Body of pancreas (tissue), 4 donors: ENCODE measurements at regions not wholly inside any gene's neighbourhood (a gene's known extent, or its start where the extent isn't known, plus 50 kb on each side); places are given as distances from the start of the nearest gene placed in this dataset.

Source experiments
- ATAC-seq: fragments of 150-250 bp; one replicate; pipeline ENCODE4 v1.9.1; 2016
- DNase-seq, 4 donors: peaks; one replicate each; pipeline ENCODE4 v3.0.0-alpha.2; 2019
- H3K27ac ChIP-seq, 4 donors: fragments of 200-600 bp; sonication (generic); 1 replicate in 3 of 4; 2 replicates in 1 of 4; pipeline versions ENCODE4 v1.5.1 to v1.6.1; 2016 to 2019; ENCODE audit warnings: mild to moderate bottlenecking in 1 of 4, mixed read lengths in 1 of 4, moderate library complexity in 1 of 4
- H3K27me3 ChIP-seq, 2 donors: fragments of 200-600 bp; sonication (generic); one replicate each; pipeline ENCODE4 v1.6.0; 2016; ENCODE audit warnings: mild to moderate bottlenecking in 1 of 2
- H3K36me3 ChIP-seq, 2 donors: fragments of 200-600 bp; sonication (generic); replicated peaks in 1 of 2; 2 replicates each; pipeline ENCODE4 v1.5.1; 2016; ENCODE audit warnings: low read depth in 2 of 2; ENCODE audit not compliant: insufficient read depth in 1 of 2
- H3K4me1 ChIP-seq: fragments of 200-600 bp; sonication (generic); one replicate; pipeline ENCODE4 v1.6.0; 2016
- H3K4me3 ChIP-seq, 2 donors: fragments of 200-600 bp; sonication (generic); 1 replicate in 1 of 2; 2 replicates in 1 of 2; pipeline ENCODE4 v1.5.1; 2016 to 2019
- H3K9me3 ChIP-seq, 3 donors: fragments of 200-600 bp; sonication (generic); 1 replicate in 2 of 3; 2 replicates in 1 of 3; pipeline ENCODE4 v1.5.1; 2016
- CTCF ChIP-seq, 7 experiments: fragments of 450-650 bp in 4 of 7; fragments of 200-600 bp in 3 of 7; sonication (generic) in 3 of 7; IDR thresholded peaks; one replicate each; pipeline ENCODE4 v1.5.1; 2016 to 2019; ENCODE audit warnings: antibody characterized with exemption in 7 of 7
- POLR2A ChIP-seq, 3 donors: fragments of 450-650 bp; IDR thresholded peaks; one replicate each; pipeline ENCODE4 v1.6.1; 2016; ENCODE audit warnings: antibody characterized with exemption in 3 of 3, mild to moderate bottlenecking in 2 of 3
- WGBS, 2 donors: methylation state at CpG; one replicate each; pipeline ENCODE4 v1.1.5; 2017; 5-methylcytosine and 5-hydroxymethylcytosine counted together
- intact Hi-C: fragments of 100-400 bp; cut with DNase I; formaldehyde crosslinking; loops from one replicate; pipeline ENCODE4 v1.15.1; 2023

DNA sequence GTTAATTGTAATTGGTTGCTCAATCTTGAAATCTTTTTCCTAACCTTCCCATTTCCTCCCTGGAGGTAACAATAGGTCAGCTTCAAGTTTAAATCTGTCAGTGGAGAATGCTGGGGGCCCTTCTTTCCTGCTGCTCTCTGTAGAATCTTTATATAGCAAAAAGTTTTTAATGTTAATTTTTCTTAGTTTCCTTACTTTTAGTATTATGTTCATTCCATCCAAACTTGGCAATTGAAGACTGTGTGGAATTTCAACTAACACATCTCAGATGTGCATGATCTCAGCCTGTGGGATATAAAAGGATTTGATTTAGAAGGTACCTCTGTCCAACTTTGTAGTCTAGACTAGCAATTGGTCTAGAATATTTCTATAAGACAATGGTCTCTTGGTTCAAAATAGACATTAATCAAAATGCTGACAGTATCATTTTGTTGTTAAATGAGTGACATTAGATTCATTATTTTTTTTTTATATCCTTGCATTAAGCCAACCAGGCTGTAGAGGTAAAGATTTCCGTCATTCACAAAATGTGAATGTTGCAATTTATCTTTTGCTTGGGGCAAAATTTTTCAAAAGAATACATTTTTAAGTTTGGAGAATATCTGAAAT, 100.4 kb upstream of the SEMA3A start:
- Histone ChIP-seq H3K4me1 (no peaks in the 10 kb centered on the region), H3K36me3 (no peaks in the 10 kb centered on the region), H3K27me3 (no peaks in the 10 kb centered on the region), H3K27ac (no peak overlapping the region), H3K4me3 (no peak overlapping the region), H3K9me3 (no peaks in the 10 kb centered on the region)
- WGBS, 2 donors: 78 to 83% methylated on average over 1 of the region's 1 CpG
- intact Hi-C loops: no loop called here
- TF ChIP-seq CTCF (IDR thresholded peaks at IDR 0.05) (no peak), POLR2A (IDR thresholded peaks at IDR 0.05) (no peak)
- no peak for ATAC-seq
- no peak for DNase-seq

GRCh38 chr7:84294391-84294790, 99.8 kb upstream of the SEMA3A start:
- H3K27ac ChIP-seq: no peak overlapping the region
- no peaks in the 10 kb centered on the region for H3K4me1 ChIP-seq
- TF ChIP-seq POLR2A (IDR thresholded peaks at IDR 0.05) (no peak), CTCF (IDR thresholded peaks at IDR 0.05) (no peak)
- intact Hi-C loops: no loop called here
- no peak overlapping the region for H3K4me3 ChIP-seq
- WGBS, 2 donors: 91 to 96% methylated on average over 2 of the region's 2 CpGs
- H3K36me3 ChIP-seq: no peaks in the 10 kb centered on the region
- no peaks in the 10 kb centered on the region for H3K27me3 ChIP-seq
- H3K9me3 ChIP-seq: no peaks in the 10 kb centered on the region
- ATAC-seq (no peak), DNase-seq (no peak)

- no peak for DNase-seq
- Histone ChIP-seq H3K4me3 (no peak overlapping the region), H3K27me3 (no peaks in the 10 kb centered on the region), H3K36me3 (no peaks in the 10 kb centered on the region), H3K4me1 (no peaks in the 10 kb centered on the region), H3K27ac (no peak overlapping the region), H3K9me3 (no peaks in the 10 kb centered on the region)
- no peak for ATAC-seq
- 47 to 50% methylated on average over 2 of the region's 2 CpGs for WGBS, 2 donors
- TF ChIP-seq POLR2A (IDR thresholded peaks at IDR 0.05) (no peak), CTCF (IDR thresholded peaks at IDR 0.05) (no peak)
- intact Hi-C loops: no loop called here
Measured at GRCh38 chr7:84291756-84292155, 97.2 kb upstream of the SEMA3A start.

DNA sequence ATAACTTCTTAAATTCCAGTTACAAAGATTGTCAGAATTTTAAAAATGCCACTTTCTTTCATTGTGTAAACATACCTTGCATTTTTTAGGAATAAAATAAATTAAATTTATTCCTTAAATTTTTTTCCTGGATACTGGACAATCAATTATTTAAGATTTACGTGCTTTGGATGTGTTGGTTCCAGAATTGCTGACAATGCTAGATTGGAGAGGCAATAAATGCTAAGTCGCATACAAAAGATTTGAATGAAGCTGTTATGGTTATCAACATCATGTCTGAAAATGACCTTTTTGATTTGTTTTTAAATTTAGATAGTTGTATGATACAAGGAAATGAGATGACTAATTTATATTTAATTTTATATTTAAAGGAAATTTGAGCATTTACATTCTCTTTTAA, 89.2 kb upstream of the SEMA3A start:
- H3K4me3 ChIP-seq: no peak overlapping the region
- H3K27me3 ChIP-seq: no peaks in the 10 kb centered on the region
- no peak overlapping the region for H3K27ac ChIP-seq
- ATAC-seq (no peak), DNase-seq (no peak)
- no peaks in the 10 kb centered on the region for H3K9me3 ChIP-seq
- TF ChIP-seq CTCF (IDR thresholded peaks at IDR 0.05) (no peak), POLR2A (IDR thresholded peaks at IDR 0.05) (no peak)
- H3K36me3 ChIP-seq: no peaks in the 10 kb centered on the region
- no peaks in the 10 kb centered on the region for H3K4me1 ChIP-seq
- intact Hi-C loops: no loop called here
- 82 to 85% methylated on average over 2 of the region's 2 CpGs for WGBS, 2 donors

DNA sequence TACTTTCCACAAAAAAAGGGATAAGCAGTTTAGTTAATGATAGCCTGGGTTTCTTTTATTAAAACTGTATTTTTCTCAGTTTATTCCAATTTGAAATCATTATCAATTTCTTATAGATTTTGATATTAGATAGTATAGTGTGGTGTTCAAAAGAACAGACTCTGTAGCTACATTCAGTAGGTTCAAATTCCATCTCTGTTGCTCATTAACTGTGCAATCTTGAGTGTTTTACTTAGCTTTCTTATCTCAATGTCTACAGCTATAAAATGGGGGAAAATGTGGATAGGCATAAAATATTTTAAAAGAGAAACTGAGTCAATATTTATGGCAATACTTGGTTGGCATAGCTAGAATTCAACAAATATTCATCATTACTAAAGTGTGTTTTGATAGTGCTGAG, 86.9 kb upstream of the SEMA3A start:
- no peak overlapping the region for H3K27ac ChIP-seq
- no peak for DNase-seq
- no peak overlapping the region for H3K4me3 ChIP-seq
- ATAC-seq: no peak
- no peaks in the 10 kb centered on the region for H3K27me3 ChIP-seq
- no peaks in the 10 kb centered on the region for H3K9me3 ChIP-seq
- intact Hi-C loops: no loop called here
- H3K36me3 ChIP-seq: no peaks in the 10 kb centered on the region
- TF ChIP-seq CTCF (IDR thresholded peaks at IDR 0.05): no peak
- TF ChIP-seq POLR2A (IDR thresholded peaks at IDR 0.05): no peak
- H3K4me1 ChIP-seq: no peaks in the 10 kb centered on the region
